ENCODE measurements at regions not wholly inside any gene's neighbourhood (a gene's known extent, or its start where the extent isn't known, plus 50 kb on each side); places are given as distances from the start of the nearest gene placed in this dataset.
A peak's percentile ranks its signal among the peaks of the same experiment; 100 is the strongest.
"Not testable (repeated sequence)": the region's sequence is repeated elsewhere in the genome, so short reads cannot be mapped to it uniquely, and the experiment has no call there.

DNA sequence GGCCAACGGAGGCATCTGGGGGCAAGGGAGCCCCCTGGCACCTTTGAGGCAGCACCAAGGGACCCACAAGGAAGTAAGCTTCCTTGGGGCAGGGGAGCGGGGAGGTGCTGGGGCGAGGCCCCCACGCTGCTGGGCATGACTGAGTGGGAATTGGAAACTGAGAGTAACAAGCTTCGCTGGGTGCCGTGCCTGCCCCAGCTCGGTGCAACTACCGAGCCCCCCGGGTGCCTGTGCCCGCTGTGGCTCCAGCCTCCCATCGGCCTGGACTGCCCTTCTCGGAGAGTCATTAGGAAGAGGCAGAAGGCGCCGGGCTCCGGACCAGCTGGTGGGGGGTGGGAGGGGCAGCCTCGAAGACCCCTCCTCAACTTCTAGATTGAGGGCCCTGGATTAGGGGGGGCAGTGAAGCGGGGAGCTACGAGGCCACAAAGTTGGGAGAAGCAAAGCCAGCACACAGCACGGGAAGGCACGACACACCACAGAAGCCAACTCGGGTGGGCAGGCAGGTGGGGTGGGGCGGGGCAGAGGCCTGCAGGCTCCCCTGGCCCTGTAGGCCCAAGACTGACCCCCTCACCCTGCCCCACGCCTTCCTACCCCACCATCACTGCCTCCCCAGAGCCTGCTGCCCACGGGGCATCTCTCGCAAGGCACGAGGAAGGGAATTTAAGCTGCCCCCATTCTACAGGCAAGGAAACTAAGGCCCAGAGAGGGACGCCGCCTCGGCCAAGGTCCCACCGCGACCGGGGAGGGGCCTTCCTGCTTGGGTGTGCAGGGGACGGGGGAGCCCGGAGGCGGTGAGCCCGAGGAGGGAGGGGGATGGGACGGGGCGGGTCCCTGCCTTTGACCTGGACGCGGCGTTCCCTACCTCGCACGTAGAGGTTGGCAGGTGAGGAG, 83.2 kb downstream of the PTPRS start:
- DNase-seq (ENCODE audit: low read depth in 3 of 3) = no peak

DNA sequence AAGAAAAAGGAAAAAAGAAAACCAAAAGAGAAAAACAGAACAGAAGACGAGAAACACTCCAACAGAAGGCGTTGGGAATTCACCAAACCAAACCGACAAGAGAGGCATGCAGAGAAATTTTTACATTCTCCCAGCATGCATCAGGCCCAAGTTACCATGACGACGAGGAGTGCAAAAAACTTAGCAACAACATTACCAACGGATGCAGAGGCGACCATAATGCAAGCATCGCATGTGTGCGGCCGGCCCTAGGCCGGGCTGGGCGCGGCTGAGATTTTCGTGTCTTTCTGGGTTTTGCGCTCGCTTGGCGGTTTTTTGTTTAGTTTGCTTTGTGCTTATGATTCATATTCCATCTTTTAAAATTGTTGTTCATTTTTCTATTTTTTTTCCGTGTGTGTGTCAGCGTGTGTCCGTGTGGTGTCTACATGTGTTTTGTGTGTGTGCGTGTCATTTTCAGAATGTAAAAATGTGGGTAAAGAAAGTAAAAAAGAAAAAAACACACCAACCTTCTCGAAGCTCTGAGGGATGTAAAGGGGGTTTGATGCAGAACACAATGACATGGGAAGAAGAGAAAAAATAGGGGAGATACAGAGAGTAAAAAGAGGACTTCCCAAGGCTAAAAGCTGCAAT, 84.9 kb downstream of the PTPRS start:
- no peak for DNase-seq (ENCODE audit: low read depth in 3 of 3)

DNA sequence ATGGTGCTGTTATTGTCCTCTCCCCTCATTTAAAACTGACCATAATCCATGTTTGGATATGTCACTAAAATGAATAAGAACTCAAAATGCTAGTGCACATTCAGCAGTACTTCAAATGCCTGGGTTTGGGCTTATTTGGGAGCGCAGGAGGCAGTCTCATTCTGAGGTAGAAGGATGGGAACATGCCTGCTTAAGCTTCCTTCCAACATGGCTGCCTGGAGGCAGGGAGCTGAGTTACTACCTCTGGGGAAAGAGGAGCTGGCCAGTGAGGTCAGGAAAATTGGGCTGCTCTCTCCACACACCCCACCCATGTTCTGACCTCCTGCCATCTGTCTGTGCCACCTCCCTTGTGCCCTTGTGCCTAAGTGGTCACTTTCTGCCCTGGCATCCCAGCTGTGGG, 85.7 kb downstream of the PTPRS start:
- DNase-seq (ENCODE audit: low read depth in 3 of 3) = no peak

DNA sequence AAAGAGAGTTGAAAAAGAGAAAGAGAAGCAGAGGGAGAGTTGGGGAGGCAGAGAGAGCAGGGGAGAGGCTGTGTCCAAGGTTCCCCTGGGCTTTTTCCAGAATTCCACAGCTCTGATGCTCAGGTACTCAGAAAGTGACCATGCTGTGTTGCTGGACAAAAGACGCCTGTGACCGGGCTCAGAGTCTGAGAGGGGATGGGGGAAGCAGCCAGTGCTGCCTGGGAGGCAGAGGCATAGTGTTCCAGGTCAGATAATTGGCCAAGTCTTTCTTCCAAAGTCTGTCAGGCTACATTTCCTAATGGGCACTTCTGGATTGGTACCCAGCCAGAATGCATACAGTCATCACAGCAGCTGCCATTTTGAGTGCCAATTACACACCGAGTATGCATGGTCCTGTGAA, 86.1 kb downstream of the PTPRS start:
- no peak for DNase-seq (ENCODE audit: low read depth in 3 of 3)

DNA sequence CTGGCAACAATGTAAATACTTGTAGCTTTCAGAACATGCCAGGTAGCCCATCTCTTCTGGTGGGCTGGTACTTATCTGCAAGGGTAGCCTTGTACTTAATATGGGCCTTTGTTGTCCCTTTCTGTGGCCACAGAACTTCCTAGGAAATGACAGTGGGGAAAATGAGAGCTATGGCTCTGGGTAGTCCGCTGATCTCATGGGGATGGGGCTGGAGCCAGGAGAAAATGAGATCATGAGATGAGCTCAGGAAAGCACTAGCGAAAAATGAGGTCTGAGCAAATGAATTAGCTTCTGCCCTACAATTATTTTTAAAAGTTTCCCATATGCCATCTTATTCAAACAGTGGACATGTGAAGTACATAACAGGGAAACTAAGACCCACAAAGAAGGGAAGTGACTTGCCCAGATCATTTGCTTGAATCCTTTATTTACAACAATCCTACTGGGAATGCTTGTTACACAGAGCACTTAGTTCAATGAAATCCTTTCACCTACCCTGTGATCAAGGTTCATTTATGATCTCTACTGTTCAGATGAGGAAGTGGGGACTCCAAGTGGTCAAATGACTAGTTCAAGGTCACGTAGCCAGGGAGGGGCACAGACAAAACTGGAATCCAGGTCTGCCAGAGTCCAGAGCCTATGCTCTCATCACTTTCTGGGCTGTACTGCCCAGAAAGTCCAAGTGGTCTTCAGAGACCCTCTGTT, 87.1 kb downstream of the PTPRS start:
- no peak for DNase-seq (ENCODE audit: low read depth in 3 of 3)

DNA sequence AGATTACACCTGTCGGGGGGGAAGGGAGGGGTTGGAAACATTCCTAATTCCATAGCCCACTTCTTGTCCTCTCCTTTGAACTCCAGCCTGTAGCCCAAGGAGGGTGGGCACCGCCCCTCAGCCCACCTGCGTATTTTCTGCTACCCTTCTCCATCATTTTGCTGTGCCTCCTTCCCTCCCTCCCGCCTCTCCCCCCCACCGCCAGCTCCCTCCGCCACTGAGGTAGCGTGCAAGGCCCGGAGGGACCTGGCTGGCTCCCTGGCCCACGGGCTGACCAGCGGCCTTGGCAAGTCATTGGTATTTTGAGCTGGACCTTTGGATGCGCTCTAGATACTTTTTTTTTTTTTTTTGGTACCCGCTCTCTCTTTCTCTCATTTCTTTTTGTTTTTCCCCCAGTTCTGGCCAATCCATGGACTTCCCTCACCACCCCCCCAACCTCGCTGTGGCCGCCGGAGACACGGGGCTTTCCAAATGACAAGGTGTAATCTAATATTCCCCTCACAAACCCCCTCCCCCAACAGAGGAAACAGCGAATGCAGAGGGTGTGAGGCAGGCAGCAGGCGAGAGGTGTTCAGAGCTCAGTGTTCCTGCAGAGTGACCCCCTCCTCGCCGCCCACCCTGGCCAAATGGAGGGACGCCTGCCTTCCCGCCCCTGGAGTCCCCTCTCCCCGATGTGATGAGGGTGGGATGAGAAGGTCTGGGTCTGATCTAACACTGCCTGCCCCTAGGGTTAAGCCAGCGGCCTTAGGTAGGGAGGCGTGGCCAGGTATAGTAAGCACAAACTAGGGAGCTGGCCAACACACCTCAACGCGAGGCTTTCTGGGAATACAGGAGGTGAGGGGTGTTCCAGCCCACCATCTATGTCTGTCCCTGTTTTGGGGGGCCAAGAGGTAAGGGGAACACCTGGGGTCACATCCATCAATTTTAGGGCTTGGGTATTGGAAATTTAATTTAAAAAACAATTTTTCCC, 89.2 kb downstream of the PTPRS start:
- no peak for DNase-seq (ENCODE audit: low read depth in 3 of 3)

DNA sequence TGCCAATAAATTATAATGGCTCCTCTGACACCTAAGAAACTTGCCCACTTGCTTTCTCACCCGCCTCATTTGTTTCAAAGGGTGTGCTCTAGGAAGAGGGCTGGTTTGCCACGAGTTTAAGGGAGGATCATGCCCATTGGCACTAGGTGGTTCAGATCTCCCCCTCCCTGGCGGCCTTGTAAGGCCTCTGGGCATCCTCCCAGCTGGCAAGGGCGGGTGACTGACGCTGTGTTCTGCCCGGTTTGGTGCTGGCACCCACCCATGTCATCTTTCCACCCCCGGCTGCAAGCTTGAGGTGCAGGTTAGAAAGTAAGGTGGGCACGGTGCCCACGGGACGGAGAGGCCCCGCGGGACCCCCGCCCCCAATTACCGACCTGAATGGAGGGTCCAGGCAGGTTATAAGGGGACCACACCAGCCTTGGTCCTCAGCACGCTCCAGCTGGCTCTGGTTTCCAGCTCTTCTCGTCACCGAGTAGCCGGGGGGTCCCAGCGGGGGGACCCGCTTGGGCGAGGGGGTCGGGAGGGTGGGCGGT, 90.4 kb downstream of the PTPRS start:
- DNase-seq (ENCODE audit: low read depth in 3 of 3) = no peak

DNA sequence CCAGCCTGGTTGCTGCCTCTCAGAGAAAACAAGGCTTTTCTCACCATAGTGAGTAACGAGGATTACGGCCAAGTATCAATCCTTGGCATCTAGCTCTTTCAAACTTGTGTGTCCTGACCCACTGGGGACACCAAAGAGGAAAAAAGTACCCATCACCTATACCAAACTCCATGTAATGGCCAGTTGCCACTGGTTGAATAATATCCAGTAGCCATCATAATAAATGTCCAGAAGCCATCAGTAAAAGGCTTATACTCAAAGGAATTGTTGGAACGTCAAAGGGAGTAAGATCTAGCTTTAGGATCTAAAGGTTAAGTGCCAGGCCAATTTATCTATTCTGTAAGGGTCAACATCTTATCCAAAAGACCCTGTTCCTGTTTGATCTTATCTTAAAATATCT, 91.1 kb downstream of the PTPRS start:
- DNase-seq (ENCODE audit: low read depth in 3 of 3) = no peak

DNA sequence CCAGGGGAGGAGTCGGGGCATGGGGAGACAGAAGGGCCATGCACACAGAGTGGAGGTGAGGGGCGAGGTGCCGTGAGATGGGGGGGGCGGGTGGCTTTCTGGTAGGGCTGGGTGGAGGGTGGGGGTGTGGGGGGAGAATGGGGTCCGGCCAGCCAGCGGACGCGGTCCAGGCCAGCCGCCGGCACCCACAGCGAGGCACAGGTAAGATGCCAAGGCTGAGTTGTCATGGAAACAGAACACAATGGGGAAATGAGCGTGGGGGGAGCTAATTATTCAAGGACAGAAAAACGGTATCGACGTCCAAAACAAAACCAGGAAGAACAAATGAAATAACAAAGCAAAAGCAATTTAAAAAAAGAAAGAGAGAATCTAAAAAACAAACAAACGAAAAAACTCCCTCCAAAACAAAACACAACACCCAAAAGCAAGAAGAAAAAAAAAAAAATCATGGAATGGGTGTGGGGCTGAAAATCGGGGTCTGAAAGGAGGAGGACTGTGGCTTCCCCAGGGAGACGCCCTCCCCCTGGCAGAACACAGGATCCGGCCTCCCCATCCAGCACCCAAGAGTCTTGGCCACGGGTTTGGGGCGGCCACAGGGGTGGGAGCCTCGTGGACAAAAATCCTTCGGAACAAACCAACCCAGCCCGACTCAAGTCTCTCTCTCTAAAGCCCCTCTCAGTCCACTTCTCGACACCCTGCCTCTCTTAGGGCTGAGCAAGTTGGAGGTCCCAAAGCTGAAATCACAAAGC, 92.5 kb downstream of the PTPRS start:
- DNase-seq (ENCODE audit: low read depth in 3 of 3) = no peak

DNA sequence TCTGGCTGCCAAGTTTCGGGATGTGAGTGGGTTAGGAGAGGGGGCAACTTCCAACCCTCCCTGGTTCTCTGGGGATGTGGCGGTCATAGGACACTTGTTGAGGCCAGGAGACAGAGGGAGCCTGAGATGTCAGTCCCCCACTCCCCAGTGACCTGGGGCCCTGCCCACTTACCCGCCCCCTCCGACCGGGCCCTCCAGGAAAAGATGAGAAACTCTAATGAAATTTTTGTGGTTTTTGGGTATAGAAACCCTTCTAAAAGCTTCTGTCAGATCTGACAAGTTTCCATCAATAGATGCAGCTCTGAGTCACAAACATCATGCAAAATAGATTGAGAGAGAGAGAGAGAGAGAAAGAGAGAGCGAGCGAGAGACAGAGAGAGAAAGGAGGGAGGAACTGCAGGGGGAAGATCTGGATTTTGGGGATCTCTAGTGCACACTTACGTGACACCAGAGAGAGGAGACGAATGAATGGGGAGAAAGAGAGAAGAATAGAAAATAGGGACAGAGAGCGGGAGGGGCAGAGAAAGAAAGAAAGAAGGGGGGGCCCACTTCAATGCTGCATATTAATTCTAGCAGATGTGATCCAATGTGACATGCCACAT, 94.0 kb downstream of the PTPRS start:
- DNase-seq (ENCODE audit: low read depth in 3 of 3) = peak in 2 of 3 donors; percentile 16 to 20

DNA sequence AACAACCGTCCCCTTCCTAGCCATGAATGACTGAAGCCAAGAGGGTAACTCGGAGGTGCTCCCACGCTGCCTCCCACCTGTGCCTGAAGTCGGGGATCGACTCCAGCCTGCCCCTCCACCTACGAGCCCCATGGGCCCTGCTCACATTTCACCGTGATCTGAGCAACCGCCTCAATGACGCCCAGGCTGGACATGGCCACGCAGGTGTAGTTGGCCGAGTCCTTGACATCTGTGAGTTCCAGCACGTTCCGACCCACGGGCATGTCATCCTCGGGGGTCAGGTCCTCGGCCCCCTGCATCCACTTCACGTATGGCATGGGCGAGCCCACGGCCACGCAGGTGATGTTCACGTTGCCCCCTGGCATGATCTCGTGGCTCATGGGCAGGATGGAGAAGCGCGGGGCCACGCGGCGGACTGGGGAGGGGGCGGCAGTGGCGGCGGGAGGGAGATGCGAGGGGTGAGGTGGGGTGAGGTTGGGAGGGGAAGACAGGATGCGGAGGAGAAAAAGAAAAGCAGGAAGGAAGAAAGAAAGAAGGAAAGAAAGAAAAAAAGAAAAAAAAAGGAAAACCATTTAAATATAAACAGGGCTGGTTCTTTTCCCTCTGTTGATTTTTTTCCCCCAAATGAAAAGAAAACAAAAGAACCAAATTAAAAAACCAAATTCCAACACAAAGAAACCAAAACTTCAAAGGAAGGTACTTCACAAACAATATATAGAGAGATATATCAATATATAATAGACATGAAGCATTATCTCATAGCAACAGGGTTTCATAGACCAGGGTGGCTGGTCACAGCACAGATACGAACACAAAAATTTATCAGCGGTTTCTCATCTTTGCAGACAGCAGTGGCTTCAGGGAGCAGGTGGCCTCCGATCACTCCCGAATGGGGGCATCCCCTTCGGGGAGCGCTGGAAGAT, 94.7 kb downstream of the PTPRS start:
- DNase-seq (ENCODE audit: low read depth in 3 of 3) = no peak

DNA sequence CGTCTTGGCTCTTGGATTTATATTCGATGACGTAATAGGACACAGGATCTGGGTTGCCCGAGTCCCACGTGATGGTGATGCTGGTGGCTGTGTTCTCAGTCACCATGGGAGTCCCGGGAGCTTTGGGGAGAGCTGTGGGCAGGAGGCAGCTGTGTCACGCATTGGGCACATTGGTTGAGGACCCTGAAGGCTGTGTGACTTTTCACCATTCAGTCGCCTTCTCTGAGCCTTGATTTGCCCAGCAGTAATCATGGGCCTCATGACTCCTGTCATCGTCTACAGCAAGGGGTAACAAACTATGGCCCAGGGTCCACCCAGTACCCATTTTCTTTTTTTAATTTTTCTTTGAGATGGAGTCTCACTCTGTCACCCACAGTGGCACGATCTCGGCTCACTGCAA, 96.3 kb downstream of the PTPRS start:
- DNase-seq (ENCODE audit: low read depth in 3 of 3) = no peak

DNA sequence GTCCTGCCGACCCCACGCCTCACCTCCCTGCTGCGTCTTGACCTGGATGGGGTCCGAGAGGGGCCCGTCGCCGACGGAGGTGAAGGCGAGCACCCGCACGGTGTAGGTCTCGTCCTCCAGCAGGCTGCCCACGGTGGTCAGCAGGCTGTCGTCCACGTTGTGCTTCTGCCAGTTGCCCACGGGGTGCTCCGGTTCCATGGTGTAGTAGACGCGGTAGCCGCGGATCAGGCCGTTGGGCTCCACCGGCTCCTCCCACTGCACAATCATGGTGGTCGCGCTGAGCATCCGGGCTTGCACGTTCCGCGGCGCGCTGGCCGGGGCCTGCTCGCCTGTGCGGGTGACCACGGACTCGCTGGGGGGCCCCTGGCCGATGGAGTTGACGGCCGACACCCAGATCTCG, 96.7 kb downstream of the PTPRS start:
- no peak for DNase-seq (ENCODE audit: low read depth in 3 of 3)

DNA sequence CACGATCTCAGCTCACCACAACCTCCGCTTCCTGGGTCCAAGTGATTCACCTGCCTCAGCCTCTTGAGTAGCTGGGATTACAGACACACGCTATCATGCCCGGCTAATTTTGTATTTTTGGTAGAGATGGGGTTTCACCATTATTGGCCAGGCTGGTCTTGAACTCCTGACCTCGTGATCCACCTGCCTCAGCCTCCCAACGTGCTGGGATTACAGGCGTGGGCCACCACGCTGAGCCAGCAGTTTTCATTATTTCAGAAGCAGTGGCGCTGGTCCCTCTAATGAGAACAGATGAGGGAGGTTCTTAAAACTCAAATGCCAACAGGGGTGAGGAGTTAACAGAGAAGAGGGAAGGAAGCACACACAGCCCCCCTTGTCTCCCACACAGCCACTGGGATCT, 98.7 kb downstream of the PTPRS start:
- not testable (repeated sequence) for DNase-seq (ENCODE audit: low read depth in 3 of 3)

DNA sequence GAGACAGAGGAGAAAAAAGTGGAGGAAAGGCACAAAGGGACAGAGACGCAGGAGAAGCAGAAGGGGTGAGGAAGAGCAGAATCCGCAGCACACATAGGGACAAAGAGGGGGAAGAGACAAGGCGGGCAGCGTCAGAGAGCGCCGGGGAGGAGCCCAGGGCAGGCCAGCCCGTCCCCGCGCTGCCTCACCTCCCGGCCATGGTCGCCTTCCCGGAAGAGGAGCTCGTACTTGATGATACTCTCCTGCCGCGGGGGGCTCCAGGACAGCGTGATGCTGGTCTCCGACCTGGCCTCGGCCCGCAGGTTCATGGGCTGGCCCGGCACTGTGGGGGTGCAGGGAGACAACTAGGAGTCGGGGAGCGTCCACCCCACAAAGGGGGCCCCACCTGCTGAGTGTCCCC, 100.6 kb downstream of the PTPRS start:
- no peak for DNase-seq (ENCODE audit: low read depth in 3 of 3)

DNA sequence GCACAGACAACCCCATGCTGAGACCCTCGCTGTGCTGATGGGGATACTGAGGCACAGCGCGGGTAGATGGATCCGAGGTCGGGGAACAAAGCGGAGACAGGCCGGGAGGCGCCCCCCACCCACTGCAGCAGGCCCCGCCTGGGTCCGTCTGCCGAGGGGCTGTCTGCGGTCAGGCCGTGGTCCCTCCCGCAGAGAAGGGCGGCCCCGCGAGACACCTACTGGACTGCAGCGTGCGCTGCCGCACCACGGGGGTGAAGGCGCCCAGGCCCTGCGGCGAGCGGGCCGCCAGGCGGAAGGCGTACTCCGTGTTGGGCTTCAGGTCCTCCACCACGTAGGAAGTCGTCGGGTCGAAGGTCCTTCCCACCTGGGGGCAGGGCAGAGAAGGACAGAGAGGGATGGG, 101.9 kb downstream of the PTPRS start:
- DNase-seq (ENCODE audit: low read depth in 3 of 3) = no peak

DNA sequence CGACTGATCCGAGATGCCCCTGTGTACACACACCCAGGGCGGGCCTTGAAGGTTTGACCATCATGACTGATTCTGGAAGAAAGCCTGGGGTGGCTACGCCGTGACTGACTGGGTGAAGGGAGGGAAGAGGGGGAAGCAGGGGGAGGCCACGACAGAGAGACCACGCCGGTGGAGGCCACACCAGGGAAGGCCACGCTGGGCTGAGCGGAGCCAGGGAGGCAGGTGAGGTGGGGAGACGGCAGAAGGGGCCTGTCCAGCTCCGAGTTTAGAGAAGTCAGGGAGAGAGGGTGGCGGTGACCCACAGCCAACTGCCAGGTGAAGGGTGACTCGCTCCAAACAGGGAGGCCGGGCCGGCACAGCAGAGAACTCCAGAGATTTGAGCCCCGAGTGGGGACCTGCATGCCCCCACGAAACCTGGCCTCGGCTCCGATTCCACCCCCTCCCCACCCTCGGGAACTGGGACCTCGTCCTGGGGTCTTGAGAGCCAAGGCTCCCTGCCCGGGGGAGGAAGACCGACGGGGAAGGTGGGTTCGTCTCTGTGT, 102.6 kb downstream of the PTPRS start:
- DNase-seq (ENCODE audit: low read depth in 3 of 3) = no peak

DNA sequence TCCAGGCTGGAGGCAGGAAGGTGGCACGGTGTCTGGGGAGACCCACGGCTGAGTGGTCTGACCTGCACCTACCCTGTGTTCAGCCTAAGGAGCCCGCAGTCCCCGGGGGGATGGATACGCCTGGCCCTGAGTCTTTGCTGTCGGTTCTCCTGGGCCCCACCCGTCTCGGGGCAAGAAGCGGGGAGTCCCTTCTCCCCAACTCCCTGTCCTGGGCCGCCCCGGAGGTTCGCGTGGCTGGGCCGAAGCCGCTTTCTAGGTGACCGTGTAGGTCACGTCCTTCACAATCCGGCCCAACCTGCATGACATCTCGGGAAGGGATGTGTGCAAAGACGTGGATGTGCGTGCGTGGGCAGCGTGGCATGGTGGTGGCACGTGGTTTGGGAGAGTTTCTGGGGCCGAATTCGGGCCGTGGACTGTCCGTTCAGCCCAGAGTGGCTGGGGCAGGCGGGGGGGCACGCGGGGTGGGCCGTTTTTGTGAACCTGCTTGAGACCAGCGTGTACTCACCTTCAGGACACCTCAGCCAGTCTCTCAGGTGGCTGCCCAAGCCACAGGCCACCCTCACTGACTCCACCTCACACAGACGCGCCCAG, 103.3 kb downstream of the PTPRS start:
- DNase-seq (ENCODE audit: low read depth in 3 of 3) = no peak
